DND-41 (cell line): ENCODE measurements at regions not wholly inside any gene's neighbourhood (a gene's known extent, or its start where the extent isn't known, plus 50 kb on each side); places are given as distances from the start of the nearest gene placed in this dataset.

Source experiments
- CTCF ChIP-seq: IDR thresholded peaks from 2 replicates; pipeline ENCODE4 v1.5.1; 2012; ENCODE audit warnings: borderline replicate concordance, low read length, moderate library complexity, mild to moderate bottlenecking; ENCODE audit not compliant: poor library complexity, severe bottlenecking; ENCODE audit errors: extremely low read depth
- EZH2 ChIP-seq: IDR thresholded peaks from 3 replicates; pipeline ENCODE4 v1.6.1; 2012; ENCODE audit warnings: borderline replicate concordance, low read depth, mild to moderate bottlenecking, moderate library complexity, low read length, inconsistent platforms; ENCODE audit not compliant: severe bottlenecking

- TF ChIP-seq CTCF = no peak
- TF ChIP-seq EZH2 = no peak
Measured at GRCh38 chr16:77650761-77651160, 71.6 kb upstream of the NUDT7 start.
